Activated naive CD4-positive, alpha-beta T cell treated with anti-CD3 and anti-CD28 coated beads, Interleukin-2, amount 50 U/mL, for 16 hours (primary cell): ENCODE measurements at regions not wholly inside any gene's neighbourhood (a gene's known extent, or its start where the extent isn't known, plus 50 kb on each side); places are given as distances from the start of the nearest gene placed in this dataset.
"Not testable (repeated sequence)": the region's sequence is repeated elsewhere in the genome, so short reads cannot be mapped to it uniquely, and the experiment has no call there.

Source experiments
- DNase-seq: peaks from one replicate; pipeline ENCODE4 v3.0.0-alpha.2; 2020

- DNase-seq = not testable (repeated sequence)
Observed at GRCh38 chr20:5381527-5381926, 64.8 kb upstream of the PROKR2 start.

- no peak for DNase-seq
Observed at GRCh38 chr20:5377484-5377883, 60.7 kb upstream of the PROKR2 start.

- no peak for DNase-seq
Observed at GRCh38 chr20:5376228-5376627, 59.5 kb upstream of the PROKR2 start.

GRCh38 chr20:5374171-5374570 is 57.4 kb upstream of the PROKR2 start:
- DNase-seq = no peak

- DNase-seq = no peak
Observed at GRCh38 chr20:5372371-5372770, 55.6 kb upstream of the PROKR2 start.

GRCh38 chr20:5369629-5370028 is 52.9 kb upstream of the PROKR2 start:
- no peak for DNase-seq
